Activated CD4-positive, CD25-positive, alpha-beta regulatory T cell treated with anti-CD3 and anti-CD28 coated beads, Interleukin-2, amount 50 U/mL, for 72 hours (primary cell): ENCODE measurements at regions not wholly inside any gene's neighbourhood (a gene's known extent, or its start where the extent isn't known, plus 50 kb on each side); places are given as distances from the start of the nearest gene placed in this dataset.

ENCODE experiments used
- DNase-seq: peaks from one replicate; pipeline ENCODE4 v3.0.0; 2021

DNA sequence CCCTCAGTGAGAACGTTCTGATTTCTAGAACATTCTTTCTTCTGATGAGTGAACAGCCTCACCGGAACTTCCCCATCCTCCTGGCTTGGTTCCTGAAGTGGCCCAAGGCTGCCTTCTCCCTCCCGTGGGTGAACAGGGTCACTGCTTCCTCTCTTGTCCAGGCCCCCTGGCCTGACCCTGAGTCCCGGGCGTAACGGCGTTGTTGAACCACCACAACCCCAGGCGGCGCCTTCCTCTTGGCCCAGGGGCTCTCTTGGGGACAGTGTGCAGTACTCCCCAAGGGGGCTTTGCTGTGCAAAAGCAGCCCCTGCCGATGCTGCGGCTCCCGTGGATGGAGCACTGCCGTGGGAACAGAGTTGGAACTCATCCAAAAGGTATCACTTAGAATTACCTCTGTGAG lies 147.2 kb downstream of the TSN start:
- no peak for DNase-seq

GRCh38 chr2:121903037-121903689 lies 147.7 kb downstream of the TSN start:
- no peak for DNase-seq

GRCh38 chr2:121904656-121905055 lies 149.2 kb downstream of the TSN start:
- DNase-seq: no peak

DNA sequence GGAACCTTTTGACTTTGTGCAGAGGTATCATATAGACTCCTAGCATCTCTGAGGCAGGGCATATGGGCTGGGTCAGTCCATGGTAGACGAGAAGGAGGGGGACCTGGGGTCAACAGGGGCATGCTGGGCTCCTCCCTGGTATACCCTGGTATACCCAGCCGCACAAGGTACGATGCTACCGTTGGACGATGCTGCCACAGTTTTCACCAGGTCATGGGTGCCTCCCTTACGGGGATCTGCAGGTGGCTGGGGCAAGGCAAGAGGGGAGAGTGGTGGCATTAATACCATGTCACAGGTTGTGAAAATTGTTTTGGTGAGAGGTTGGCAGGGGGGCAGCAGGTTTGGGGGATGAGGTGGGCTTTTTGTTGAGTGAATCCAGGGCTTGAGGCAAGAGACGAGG lies 149.8 kb downstream of the TSN start:
- no peak for DNase-seq

DNA sequence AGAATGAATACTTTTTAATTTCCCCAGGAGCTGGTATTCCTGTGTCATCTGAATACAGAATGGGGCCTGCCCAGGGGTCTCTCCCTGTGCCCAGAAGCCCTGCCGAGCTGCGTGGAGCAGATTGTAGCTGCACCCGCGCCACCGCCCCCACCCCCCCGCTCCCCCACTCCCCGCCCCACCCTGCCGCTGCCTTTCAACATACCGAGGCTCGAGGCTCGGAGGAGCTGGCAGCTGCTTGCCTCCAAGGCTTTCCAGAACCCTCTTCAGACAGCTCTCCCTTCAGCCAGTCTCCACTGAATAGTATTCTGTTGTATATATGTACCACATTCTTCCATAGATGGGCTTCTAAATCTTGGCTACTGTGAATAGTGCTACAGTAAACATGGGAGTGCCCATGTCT lies 150.7 kb downstream of the TSN start:
- DNase-seq: no peak

- DNase-seq: no peak
Observed at GRCh38 chr2:121907928-121908327, 152.5 kb downstream of the TSN start.

- no peak for DNase-seq
Observed at GRCh38 chr2:121910139-121910538, 154.7 kb downstream of the TSN start.

GRCh38 chr2:121911036-121911435 lies 155.6 kb downstream of the TSN start:
- DNase-seq: no peak

DNA sequence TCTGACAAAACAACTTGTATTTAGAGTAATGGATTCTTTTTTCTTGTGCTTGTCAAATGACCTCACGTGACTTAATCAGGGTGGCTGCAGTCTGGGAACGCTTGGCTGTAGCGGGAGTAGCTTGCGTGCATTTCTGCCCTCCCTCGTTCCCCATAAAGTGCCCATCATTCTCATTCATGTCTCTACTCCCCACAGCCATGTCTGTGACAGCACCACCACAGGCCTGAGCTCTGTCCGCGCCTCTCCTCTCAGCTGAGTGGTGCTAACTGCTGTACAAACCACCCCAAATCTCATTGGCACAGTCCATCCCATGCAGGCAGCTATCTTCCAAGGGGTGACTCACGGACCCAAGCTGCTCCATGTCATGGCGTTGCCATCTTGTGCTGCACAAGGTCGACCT lies 161.7 kb downstream of the TSN start:
- DNase-seq: no peak

- DNase-seq: no peak
Observed at GRCh38 chr2:121918231-121918630, 162.8 kb downstream of the TSN start.

DNA sequence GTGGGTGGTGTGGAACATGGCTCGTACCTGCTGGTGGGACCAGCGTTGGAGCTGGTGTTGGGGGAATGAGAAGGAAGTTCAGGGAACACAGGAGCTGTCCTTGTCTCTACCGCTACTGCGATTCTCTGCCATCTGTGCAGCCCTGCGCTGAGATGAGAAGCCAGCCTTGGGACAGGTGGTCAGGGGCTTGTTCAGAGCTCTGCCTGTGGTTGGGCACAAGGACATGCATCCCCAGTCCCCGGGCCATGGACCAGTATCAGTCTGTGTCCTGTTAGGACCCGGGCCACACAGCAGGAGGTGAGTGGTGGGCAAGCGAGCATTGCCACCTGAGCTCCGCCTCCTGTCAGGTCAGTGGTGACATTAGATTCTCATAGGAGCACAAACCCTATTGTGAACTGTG lies 164.4 kb downstream of the TSN start:
- DNase-seq: no peak

DNA sequence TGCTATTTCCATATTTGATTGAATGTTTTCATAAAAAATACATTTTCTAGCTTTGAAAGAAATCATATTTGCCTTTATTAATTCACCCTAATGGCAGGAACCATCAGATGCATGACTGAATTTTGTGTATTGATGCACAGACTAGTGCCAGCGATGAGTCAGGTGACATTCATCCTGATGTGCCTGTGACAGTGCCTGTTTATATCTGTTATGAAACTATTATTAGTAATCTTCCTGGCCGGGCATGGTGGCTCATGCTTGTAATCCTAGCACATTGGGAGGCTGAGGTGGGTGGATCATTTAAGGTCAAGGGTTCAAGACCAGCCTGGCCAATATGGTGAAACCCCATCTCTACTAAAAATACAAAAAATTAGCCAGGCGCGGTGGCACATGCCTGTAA lies 170.0 kb downstream of the TSN start:
- DNase-seq: no peak

DNA sequence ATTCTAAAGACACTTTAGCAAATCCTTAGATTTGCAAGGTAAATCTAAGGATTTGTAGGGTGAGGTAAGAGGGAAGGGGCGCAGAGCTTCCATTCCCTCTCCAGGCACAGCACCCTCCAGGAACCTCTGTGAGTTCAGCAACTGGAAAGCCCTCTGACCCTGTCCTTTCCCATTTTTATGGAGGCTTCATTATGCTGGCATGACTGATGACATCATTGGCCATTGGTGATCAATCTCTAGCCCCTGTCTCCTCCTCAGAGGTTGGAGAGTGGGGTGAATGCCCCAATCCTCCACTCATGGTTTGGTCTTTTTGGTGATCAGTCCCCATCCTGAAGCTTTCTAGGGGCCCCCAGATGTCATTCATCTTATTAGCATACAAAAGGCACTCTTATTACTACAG lies 187.8 kb downstream of the TSN start:
- DNase-seq: no peak

- no peak for DNase-seq
Observed at GRCh38 chr2:121944072-121944831, 188.8 kb downstream of the TSN start.

- no peak for DNase-seq
Observed at GRCh38 chr2:121947674-121948073, 192.2 kb downstream of the TSN start.

GRCh38 chr2:121949271-121949670 lies 193.8 kb downstream of the TSN start:
- DNase-seq: no peak

DNA sequence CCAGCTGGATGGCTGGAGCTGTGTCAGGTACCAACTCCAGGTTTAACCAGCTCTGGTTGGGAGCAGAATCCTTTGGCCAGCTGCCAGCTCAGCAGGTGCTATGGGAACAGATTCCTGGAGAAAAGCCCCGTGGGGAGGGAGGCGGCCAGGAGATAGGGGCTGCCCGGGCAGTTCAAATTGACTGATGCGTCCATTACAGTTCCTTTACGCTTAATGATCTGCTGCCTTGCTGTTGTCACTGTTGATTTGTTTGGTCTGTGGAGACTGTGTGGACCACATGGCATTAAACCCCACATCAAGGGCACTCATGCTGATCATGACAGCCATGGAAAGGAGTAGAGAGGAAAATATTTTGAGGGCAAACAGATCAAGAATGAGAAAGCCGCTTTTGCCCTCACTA lies 200.0 kb downstream of the TSN start:
- no peak for DNase-seq

DNA sequence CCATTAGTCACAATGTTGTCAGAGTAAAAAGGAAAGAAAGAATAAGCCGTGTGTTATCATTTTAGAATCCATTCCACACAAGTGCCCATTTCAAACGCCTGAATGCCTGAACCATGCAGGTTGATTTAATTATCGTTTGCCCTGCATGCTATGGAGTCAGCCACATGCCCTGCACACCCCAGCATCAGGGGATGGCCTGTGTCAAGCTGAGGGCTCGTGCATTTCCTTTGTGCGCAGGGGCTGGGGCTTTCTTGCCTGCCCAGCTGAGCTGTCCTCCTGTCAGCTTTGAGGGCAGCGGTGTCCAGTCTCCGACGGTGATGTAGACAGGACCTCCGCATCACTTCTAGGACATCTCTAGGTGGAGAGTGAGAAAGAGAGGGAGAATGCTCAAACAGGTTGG lies 200.4 kb downstream of the TSN start:
- DNase-seq: no peak

GRCh38 chr2:121960251-121960650 lies 204.8 kb downstream of the TSN start:
- DNase-seq: no peak

- no peak for DNase-seq
Observed at GRCh38 chr2:121961761-121962160, 206.3 kb downstream of the TSN start.

DNA sequence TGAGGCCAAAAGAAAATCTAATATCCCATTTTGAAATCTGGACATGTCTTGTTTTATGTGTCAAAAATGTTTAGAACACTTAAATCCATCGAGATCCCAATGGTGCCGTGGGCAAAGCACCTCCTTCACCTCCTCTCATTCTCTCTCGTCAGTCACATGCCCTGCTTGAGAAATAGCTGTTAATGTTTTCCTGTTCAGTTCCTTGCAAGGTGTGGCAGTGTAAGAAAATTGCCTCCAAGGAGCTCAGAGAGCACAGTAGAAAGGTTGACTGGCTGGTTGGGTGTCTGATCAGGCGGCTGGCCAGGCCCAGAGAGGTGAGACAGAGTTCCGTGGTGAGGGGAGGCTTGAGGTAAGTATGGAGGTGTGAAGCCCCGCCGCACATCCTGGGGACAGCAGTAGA lies 210.2 kb downstream of the TSN start:
- DNase-seq: no peak

DNA sequence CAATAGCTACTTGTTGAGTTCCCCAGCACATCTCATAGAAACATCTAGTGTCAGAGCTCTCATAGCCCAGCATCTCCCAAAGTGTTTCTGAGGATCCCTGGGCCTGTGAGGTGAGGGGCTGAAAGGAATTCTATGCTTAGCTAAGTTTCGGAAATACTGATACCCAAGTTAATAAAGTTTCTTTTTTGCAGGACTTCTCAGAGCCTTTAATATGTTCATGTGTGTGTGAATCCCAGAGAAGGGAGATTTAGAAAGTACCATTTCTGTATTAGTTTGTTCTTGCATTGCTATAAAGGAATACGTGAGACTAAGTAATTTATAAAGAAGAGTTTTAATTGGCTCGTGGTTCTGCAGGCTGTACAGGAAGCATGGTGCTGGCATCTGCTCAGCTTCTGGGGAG lies 211.2 kb downstream of the TSN start:
- no peak for DNase-seq

DNA sequence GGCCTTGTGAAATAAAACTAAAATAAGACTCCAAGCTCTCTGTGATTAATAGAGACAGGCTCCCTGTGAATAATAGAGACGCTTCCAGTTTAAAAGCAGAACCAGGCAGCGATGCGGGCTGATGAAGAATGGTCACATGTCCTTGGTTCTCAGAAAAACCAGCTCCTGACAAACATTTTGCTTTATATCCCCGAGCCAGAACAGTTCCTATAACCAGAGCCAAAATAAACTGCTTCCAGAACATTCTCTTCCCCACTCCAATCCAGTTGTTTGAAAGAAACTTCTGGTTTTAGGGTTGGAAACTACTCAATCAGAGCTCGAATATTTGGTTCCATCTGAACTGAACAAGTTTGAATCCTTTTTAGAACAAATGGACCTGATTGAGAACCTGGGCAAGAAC lies 213.7 kb downstream of the TSN start:
- DNase-seq: no peak

DNA sequence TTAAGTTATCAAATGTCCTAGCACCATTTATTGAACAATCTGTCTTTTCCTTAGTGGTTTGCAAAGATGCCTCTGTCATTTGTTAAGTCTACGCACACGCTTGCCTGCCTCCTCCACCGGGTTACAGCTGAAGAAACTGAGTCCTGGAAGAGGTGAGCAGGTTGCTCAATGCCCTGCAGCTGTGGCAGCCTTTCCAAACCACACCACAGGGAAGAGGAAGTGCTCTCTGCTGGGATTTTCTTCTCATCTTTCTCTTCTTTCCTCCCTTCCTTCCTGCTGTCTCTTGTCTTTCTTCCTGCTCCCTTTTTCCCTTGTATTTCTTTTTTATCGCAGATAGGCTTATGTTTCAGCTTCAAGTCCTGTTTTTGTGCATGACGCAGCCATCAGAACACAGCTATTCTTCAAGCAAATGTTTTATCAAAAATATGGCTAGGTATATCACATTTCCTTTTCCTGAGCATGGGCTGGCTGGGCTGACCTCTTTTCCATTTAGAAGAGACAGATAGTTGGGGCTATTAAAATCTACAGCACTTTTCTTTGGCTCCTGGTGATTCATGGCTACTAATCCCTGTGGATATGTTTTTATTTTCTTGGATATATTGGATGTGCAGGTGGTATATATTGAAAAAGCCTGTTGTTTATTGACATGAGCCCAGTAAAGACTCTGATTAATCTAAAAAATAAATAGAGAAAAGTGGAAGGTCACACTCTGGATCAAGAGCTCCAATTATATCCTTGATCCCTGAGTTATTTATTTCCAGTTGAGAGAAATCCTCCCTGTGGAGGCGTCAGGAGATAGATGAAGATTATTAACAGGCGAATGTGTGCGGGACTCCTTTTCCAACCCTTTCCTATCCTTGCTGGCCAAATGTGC lies 214.6 kb downstream of the TSN start:
- DNase-seq: no peak
